Gastroesophageal sphincter (tissue), 4 donors: ENCODE measurements at regions not wholly inside any gene's neighbourhood (a gene's known extent, or its start where the extent isn't known, plus 50 kb on each side); places are given as distances from the start of the nearest gene placed in this dataset.

Experiments used
- ATAC-seq: fragments of 150-250 bp; one replicate; pipeline ENCODE4 v1.9.1; 2016; ENCODE audit warnings: mild to moderate bottlenecking, moderate library complexity
- H3K27ac ChIP-seq, 4 donors: fragments of 200-600 bp; sonication (generic) in 3 of 4; 1 replicate in 3 of 4; 2 replicates in 1 of 4; pipeline ENCODE4 v1.5.1; 2016 to 2019
- H3K27me3 ChIP-seq: fragments of 200-600 bp; sonication (generic); one replicate; pipeline ENCODE4 v1.5.1; 2019
- H3K36me3 ChIP-seq, 2 donors: fragments of 200-600 bp; sonication (generic); one replicate each; pipeline ENCODE4 v1.5.1; 2019; ENCODE audit warnings: control low read depth in 1 of 2
- H3K4me1 ChIP-seq, 3 donors: fragments of 200-600 bp; sonication (generic); 1 replicate in 2 of 3; 2 replicates in 1 of 3; pipeline ENCODE4 v1.5.1; 2016 to 2019; ENCODE audit warnings: control low read depth in 2 of 3
- H3K4me3 ChIP-seq, 2 donors: fragments of 200-600 bp; sonication (generic); one replicate each; pipeline ENCODE4 v1.5.1; 2019; ENCODE audit warnings: mild to moderate bottlenecking in 1 of 2, moderate library complexity in 1 of 2
- H3K9me3 ChIP-seq, 3 donors: fragments of 200-600 bp; sonication (generic); one replicate each; pipeline ENCODE4 v1.5.1; 2017 to 2019; ENCODE audit warnings: control low read depth in 2 of 3
- EP300 ChIP-seq: sonication (generic); formaldehyde crosslinking; IDR thresholded peaks from one replicate; pipeline ENCODE4 v1.6.1; 2017; ENCODE audit warnings: antibody characterized with exemption, mild to moderate bottlenecking
- POLR2A ChIP-seq, 2 donors: fragments of 450-650 bp; IDR thresholded peaks; one replicate each; pipeline ENCODE4 v1.6.1; 2017; ENCODE audit warnings: antibody characterized with exemption in 2 of 2, mild to moderate bottlenecking in 2 of 2, moderate library complexity in 1 of 2
- POLR2AphosphoS5 ChIP-seq: sonication (generic); formaldehyde crosslinking; IDR thresholded peaks from one replicate; pipeline ENCODE4 v1.6.1; 2017; ENCODE audit warnings: antibody characterized with exemption
- WGBS, 2 donors: methylation state at CpG; one replicate each; pipeline ENCODE4 v1.1.5; 2018; ENCODE audit warnings: low coverage in 1 of 2; 5-methylcytosine and 5-hydroxymethylcytosine counted together
- TF ChIP-seq, protein P1 (sequence below), 4 experiments: fragments of 200-600 bp in 2 of 4; fragments of 450-650 bp in 2 of 4; sonication (generic) in 1 of 4; IDR thresholded peaks; one replicate each; pipeline ENCODE4 v1.5.1; 2017 to 2019; ENCODE audit warnings: antibody characterized with exemption in 4 of 4, mild to moderate bottlenecking in 2 of 4, moderate library complexity in 2 of 4

DNA sequence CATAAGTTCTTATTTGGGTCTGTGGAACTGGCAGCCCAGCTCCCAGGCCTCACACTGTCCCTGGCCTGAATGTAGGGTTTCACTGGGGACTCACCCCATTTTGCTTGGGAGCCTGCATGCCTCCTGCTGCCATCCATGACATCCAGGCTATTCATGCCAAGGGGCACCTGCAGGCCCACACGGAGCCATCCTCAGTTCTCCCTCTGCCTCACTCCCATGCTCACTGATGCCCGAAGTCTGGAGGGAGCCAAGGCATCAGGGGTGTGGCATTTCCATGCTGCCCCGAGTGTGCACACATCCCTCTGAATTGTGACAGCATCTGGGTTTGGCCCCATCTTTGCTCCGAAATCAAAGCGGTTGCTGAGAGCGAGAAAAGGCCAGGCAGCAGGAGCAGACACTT, 67.4 kb upstream of the ZNF804A start:
- ATAC-seq = no peak
- Histone ChIP-seq H3K9me3 (peaks cover 0 to 41% (median 0%) of the 10 kb centered on the region in 3 donors), H3K4me3 (no peak overlapping the region), H3K27ac (no peak overlapping the region), H3K4me1 (peaks cover 0 to 6% (median 0%) of the 10 kb centered on the region in 3 donors), H3K27me3 (no peaks in the 10 kb centered on the region), H3K36me3 (no peaks in the 10 kb centered on the region)
- 85 to 100% methylated on average over 2 to 4 of the region's 6 CpGs for WGBS, 2 donors
- TF ChIP-seq, protein P1, sequence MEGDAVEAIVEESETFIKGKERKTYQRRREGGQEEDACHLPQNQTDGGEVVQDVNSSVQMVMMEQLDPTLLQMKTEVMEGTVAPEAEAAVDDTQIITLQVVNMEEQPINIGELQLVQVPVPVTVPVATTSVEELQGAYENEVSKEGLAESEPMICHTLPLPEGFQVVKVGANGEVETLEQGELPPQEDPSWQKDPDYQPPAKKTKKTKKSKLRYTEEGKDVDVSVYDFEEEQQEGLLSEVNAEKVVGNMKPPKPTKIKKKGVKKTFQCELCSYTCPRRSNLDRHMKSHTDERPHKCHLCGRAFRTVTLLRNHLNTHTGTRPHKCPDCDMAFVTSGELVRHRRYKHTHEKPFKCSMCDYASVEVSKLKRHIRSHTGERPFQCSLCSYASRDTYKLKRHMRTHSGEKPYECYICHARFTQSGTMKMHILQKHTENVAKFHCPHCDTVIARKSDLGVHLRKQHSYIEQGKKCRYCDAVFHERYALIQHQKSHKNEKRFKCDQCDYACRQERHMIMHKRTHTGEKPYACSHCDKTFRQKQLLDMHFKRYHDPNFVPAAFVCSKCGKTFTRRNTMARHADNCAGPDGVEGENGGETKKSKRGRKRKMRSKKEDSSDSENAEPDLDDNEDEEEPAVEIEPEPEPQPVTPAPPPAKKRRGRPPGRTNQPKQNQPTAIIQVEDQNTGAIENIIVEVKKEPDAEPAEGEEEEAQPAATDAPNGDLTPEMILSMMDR (IDR thresholded peaks at IDR 0.05) = no peak
- no peak for TF ChIP-seq POLR2AphosphoS5
- TF ChIP-seq POLR2A (IDR thresholded peaks at IDR 0.05) = no peak

DNA sequence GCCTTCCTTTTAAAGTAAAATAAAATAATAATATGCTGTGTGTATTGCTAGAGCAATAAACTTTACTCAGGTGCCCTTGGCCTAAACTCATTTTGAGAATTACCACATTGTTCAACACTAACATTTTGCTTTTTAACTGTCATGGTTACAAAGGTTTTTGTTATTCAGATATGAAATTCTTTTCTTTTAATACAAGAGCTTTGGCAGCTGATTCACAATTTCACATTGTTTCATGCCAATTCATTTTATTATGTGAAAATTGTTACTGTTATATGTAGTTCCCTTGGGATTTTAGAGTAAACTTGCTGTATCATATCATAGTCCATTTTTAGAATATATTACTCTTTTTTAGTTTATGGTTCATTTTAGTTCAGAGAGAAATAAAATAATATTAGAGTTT, 65.8 kb upstream of the ZNF804A start:
- no peak for ATAC-seq
- no peaks in the 10 kb centered on the region for H3K36me3 ChIP-seq
- H3K9me3 ChIP-seq = peaks cover 0 to 32% (median 0%) of the 10 kb centered on the region in 3 donors
- no peak for TF ChIP-seq POLR2AphosphoS5
- TF ChIP-seq EP300 = no peak
- TF ChIP-seq, protein P1 (IDR thresholded peaks at IDR 0.05) = no peak
- no peak overlapping the region for H3K27ac ChIP-seq
- peaks cover 0 to 6% (median 0%) of the 10 kb centered on the region in 3 donors for H3K4me1 ChIP-seq
- H3K4me3 ChIP-seq = no peak overlapping the region
- no peaks in the 10 kb centered on the region for H3K27me3 ChIP-seq

DNA sequence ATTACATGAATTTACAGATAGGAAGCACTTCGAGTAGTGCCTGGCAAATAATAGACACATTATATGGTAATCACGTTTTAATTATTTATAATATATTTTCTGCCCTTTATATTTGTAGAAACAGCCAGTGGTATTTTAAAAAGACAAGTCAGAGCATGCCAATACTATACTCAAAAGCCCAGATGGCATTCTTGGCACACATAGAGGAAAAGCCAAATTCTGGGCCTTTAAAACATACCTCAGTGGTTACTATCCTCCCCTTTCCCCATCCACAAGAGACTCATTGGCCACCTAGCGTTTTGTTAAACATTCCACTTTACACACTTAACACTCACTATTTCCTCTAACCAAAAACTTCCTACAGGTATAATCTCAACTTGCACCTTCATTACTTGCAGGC, 63.3 kb upstream of the ZNF804A start:
- H3K27me3 ChIP-seq = no peaks in the 10 kb centered on the region
- no peaks in the 10 kb centered on the region for H3K36me3 ChIP-seq
- peaks cover 0 to 6% (median 0%) of the 10 kb centered on the region in 3 donors for H3K4me1 ChIP-seq
- H3K27ac ChIP-seq = no peak overlapping the region
- peaks cover 0 to 8% (median 0%) of the 10 kb centered on the region in 3 donors for H3K9me3 ChIP-seq
- WGBS, 2 donors = 68% methylated on average over 3 of the region's 3 CpGs
- TF ChIP-seq, protein P1 (IDR thresholded peaks at IDR 0.05) = no peak
- no peak for TF ChIP-seq EP300
- TF ChIP-seq POLR2A (IDR thresholded peaks at IDR 0.05) = no peak
- no peak for TF ChIP-seq POLR2AphosphoS5
- no peak for ATAC-seq
- no peak overlapping the region for H3K4me3 ChIP-seq

DNA sequence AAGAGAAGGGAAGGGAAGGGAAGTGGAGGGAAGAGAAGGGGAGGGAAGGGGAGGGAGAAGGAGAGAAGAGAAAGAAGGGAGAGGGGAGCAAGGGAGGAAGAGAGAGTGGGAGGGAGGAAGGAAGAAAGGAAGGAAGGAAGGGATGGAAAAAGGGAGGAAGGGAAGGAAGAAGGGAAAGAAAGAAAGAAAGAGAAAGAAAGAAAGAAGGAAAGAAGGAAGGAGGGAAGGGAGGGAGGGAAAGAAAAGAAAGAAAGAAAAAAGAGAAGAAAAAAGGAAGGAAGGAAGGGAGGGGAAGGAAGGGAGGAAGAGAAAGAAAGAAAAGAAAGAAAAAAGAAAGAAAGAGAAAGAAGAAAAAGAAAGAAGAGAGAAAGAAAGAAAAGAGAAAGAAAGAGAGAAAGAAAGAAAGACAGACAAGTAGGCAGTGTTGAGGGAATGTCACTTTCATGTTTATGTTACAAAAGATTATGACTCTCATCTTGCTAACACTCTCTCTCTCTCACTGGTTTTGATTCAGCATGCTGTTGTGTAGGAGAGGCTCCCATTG, 58.0 kb upstream of the ZNF804A start:
- Histone ChIP-seq H3K27me3 (no peaks in the 10 kb centered on the region), H3K9me3 (no peaks in the 10 kb centered on the region), H3K4me1 (no peaks in the 10 kb centered on the region), H3K4me3 (no peak overlapping the region), H3K36me3 (no peaks in the 10 kb centered on the region), H3K27ac (no peak overlapping the region)
- TF ChIP-seq POLR2AphosphoS5 (no peak), POLR2A (IDR thresholded peaks at IDR 0.05) (no peak)
- TF ChIP-seq, protein P1 (IDR thresholded peaks at IDR 0.05) = no peak
- ATAC-seq = no peak

DNA sequence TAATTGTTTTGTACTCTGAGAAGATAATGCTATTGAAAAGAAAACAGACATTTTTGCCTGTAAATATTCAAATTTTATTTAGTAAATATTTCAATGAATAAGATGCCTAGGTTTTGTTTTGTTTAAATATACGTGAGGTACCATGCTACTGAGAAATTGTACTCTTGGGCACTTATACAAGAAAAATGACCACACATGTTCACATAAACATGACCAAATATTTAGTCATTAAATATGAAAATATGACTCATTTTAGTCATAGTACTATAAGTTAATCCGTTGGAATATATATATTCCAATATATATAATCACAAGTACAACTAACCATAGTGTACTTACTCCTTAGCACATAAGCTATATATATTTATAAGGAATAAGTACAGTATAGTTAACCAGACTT, 56.7 kb upstream of the ZNF804A start:
- TF ChIP-seq POLR2A (IDR thresholded peaks at IDR 0.05) (no peak), POLR2AphosphoS5 (no peak), EP300 (no peak)
- TF ChIP-seq, protein P1 (IDR thresholded peaks at IDR 0.05) = no peak
- no peaks in the 10 kb centered on the region for H3K27me3 ChIP-seq
- H3K27ac ChIP-seq = no peak overlapping the region

More for the DNA sequence above, 56.7 kb upstream of the ZNF804A start:
- Histone ChIP-seq H3K4me3 (no peak overlapping the region), H3K4me1 (no peaks in the 10 kb centered on the region), H3K36me3 (no peaks in the 10 kb centered on the region), H3K9me3 (no peaks in the 10 kb centered on the region)
- ATAC-seq = no peak
- 66 to 79% methylated on average over 2 of the region's 2 CpGs for WGBS, 2 donors
